ENCODE measurements at regions not wholly inside any gene's neighbourhood (a gene's known extent, or its start where the extent isn't known, plus 50 kb on each side); places are given as distances from the start of the nearest gene placed in this dataset.

GRCh38 chr1:56073614-56074006 is 505.8 kb downstream of the PLPP3 start:
- TF ChIP-seq POLR2A (IDR thresholded peaks at IDR 0.05) (no peak), CTCF (IDR thresholded peaks at IDR 0.05) (no peak), EP300 (IDR thresholded peaks at IDR 0.05) (no peak)

All from tibial nerve (tissue), 4 donors.